GM18505 (cell line): ENCODE measurements at regions not wholly inside any gene's neighbourhood (a gene's known extent, or its start where the extent isn't known, plus 50 kb on each side); places are given as distances from the start of the nearest gene placed in this dataset.
"Not testable (repeated sequence)": the region's sequence is repeated elsewhere in the genome, so short reads cannot be mapped to it uniquely, and the experiment has no call there.

Experiments used
- ATAC-seq: cut with Tn5 transposase; IDR thresholded peaks from one replicate; pipeline ENCODE4 v1.9.1; 2021; ENCODE audit not compliant: unreplicated experiment
- POLR2A ChIP-seq: IDR thresholded peaks from 4 replicates; pipeline ENCODE4 v1.6.1; 2011; ENCODE audit warnings: borderline replicate concordance; ENCODE audit not compliant: insufficient read depth, insufficient read length; ENCODE audit errors: extremely low read depth

GRCh38 chr3:127520993-127521392 is 69.5 kb downstream of the TPRA1 start:
- no peak for ATAC-seq
- TF ChIP-seq POLR2A = no peak

- no peak for TF ChIP-seq POLR2A
- ATAC-seq = no peak
Observed at GRCh38 chr3:127518456-127519081, 72.0 kb downstream of the TPRA1 start.

DNA sequence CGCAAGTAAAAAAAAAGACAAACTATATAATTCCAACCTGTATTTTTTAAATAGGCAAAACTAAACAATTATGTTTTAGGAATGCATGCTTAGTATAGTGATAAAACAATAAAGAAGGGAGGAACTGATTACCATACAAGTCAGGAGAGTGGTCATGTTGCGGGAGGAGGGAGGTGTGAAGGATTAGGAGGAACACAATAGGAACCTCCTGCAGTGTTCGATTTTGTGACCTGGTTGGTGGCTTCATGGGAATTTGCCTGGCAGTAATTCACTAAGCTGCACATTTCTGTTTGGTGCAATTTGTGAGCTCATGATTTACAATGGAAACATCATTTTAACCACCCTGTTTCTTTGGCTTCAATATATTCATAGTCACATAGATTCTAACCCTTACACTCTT is 78.3 kb downstream of the TPRA1 start:
- TF ChIP-seq POLR2A = no peak
- ATAC-seq = no peak

- TF ChIP-seq POLR2A = no peak
- ATAC-seq = no peak
Observed at GRCh38 chr3:127501177-127501576, 89.4 kb downstream of the TPRA1 start.

GRCh38 chr3:127497676-127498075 is 92.9 kb downstream of the TPRA1 start:
- TF ChIP-seq POLR2A = no peak
- no peak for ATAC-seq

DNA sequence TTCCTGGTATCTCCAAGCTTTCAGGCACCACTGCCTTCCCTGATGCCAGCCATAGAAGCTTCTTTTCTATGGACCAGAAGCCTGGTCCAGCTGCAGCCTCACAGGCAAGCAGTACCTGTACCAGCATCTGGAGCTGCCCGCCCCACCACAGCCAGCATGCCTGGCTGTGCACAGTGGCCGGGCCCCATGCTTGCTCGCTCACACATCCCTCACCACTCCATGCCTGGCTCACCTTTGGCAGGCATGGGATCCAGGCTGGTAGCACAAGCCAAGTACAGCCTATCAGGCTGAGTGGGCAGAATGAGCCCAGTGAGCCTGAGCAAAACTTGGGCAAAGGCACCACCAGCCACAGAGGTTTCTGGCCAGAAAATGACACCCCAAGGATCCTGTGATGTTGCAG is 93.4 kb downstream of the TPRA1 start:
- no peak for TF ChIP-seq POLR2A

DNA sequence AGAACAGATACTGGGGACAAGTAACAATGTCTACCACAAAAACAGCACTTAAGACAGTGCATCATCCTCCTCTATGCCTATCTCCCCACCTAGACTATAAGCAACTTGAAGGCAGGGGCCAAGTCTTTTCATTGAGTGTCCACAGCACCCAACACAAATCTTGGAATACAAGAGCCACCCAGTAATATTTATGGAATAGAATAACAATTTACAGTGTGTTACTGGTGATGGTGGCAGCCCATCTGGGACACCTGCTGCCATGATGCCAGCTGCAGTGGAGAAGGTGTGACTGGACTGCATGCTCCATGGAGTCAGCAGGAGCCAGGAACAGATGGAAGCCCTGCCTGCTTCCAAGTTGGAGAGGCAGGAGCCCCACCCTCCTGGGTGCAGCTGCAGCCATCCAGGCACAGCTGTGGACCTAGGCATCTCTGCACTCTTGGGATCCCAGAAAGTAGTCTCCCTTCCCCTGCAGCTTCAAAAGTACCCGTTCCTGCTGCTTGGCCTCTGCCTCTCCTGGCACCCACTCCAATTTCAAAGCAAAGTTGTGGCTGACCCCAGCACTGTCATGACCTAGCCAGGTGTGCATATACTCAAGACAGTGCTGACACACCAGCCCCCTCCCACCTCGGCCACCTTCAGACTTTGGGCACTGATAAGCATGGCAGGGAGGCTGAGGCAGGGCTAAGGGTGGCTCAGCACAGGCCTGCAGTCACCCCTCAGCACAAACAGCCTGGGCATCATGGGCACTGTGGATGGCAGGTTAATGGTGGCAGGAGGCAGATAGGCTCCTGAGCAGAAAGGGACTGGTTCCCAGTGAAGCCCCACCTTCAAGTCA is 94.5 kb downstream of the TPRA1 start:
- no peak for ATAC-seq
- TF ChIP-seq POLR2A = no peak

More for the DNA sequence above, 93.4 kb downstream of the TPRA1 start:
- no peak for ATAC-seq

DNA sequence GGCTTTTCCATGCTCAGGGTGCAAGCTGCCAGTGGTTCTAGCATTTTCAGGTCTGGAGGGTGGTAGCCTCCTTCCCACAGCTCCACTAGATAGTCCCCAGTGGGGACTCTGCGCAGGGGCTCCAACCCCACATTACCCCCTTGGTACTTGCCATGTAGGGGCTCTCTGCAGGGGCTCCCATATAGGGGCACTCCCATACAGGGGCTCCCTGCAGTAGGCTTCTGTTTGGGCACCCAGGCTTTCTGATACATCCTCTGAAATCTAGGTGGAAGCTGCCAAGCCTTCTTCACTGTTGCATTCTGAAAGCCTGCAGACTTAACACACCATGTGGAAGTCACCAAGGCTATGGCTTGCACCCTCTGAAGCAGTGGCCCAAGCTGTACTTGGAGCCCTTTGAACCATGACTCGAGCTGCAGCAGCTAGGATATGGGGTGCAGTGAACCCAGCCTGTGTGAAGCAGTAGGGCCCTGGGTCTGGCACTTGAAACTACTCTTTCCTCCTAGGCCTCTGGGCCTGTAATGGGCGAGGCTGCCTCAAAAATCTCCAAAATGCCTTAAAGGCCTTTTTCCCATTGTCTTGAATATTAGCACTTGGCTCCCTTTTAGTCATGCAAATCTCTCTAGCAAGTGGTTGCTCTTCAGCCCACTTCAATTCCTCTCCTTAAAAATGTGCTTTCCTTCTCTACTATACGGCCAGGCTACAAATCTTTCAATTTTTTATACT is 96.4 kb downstream of the TPRA1 start:
- no peak for TF ChIP-seq POLR2A
- no peak for ATAC-seq

GRCh38 chr3:127492426-127492825 is 98.1 kb downstream of the TPRA1 start:
- no peak for TF ChIP-seq POLR2A
- ATAC-seq = no peak

GRCh38 chr3:127491909-127492308 is 98.6 kb downstream of the TPRA1 start:
- no peak for TF ChIP-seq POLR2A
- ATAC-seq = no peak

- ATAC-seq = no peak
- TF ChIP-seq POLR2A = no peak
Observed at GRCh38 chr3:127491323-127491722, 99.2 kb downstream of the TPRA1 start.

- not testable (repeated sequence) for ATAC-seq
Observed at GRCh38 chr3:127491024-127491305, 99.6 kb downstream of the TPRA1 start.

- no peak for ATAC-seq
- TF ChIP-seq POLR2A = no peak
Observed at GRCh38 chr3:127490271-127491023, 100.1 kb downstream of the TPRA1 start.

DNA sequence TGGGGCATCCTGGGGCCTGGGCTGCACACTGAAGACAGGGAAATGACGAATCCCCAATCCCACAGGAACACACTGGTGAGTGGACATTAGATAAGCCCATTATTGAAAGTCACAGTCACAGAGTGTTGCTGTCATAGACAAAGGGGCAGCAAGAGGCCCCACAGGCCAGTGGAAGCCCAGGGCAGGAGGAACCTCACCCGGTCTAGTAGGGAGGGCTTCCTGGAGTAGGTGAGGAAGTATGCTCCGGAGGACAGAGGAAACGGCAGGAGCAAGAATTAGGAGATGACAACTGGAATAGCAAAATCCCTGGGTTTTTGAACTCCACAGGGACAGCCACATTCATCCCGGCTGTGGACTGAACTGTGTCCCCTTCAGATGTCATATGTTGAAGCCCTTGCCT is 101.2 kb downstream of the TPRA1 start:
- TF ChIP-seq POLR2A = no peak
- no peak for ATAC-seq

DNA sequence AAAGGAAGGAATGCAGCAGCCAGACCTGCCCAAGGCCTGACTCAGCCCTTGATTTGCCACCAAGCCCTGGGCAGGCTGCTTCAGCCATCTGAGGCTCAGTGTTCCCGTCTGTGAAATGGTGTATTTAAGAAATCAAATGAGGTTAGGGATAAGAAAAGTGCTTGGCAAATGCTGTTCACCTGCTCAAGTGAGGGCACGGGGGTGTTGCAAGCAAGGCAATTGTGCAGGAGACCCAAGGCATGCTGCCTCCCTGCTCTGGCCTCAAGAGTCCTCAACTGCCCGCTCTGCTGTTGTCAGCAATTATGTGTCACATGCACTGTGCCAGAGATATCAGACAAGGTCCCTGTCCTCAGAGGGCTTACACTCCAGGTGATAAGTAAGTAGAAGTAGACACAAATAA is 101.8 kb downstream of the TPRA1 start:
- no peak for TF ChIP-seq POLR2A
- ATAC-seq = no peak
